GM21825 (cell line): ENCODE measurements at regions not wholly inside any gene's neighbourhood (a gene's known extent, or its start where the extent isn't known, plus 50 kb on each side); places are given as distances from the start of the nearest gene placed in this dataset.

ENCODE experiments used
- ATAC-seq: cut with Tn5 transposase; IDR thresholded peaks from one replicate; pipeline ENCODE4 v1.9.1; 2021; ENCODE audit warnings: mild to moderate bottlenecking, moderate library complexity; ENCODE audit not compliant: unreplicated experiment

GRCh38 chr21:18460979-18461378, 57.4 kb upstream of the TMPRSS15 start:
- no peak for ATAC-seq

GRCh38 chr21:18461743-18462142, 58.2 kb upstream of the TMPRSS15 start:
- no peak for ATAC-seq

GRCh38 chr21:18467715-18468114, 64.1 kb upstream of the TMPRSS15 start:
- ATAC-seq, result no peak

- no peak for ATAC-seq
Observed at GRCh38 chr21:18468790-18469189, 65.2 kb upstream of the TMPRSS15 start.

- ATAC-seq, result no peak
Observed at GRCh38 chr21:18476639-18477038, 73.1 kb upstream of the TMPRSS15 start.

- no peak for ATAC-seq
Observed at GRCh38 chr21:18477043-18477442, 73.5 kb upstream of the TMPRSS15 start.

GRCh38 chr21:18478513-18478912, 74.9 kb upstream of the TMPRSS15 start:
- no peak for ATAC-seq

- no peak for ATAC-seq
Observed at GRCh38 chr21:18488252-18488651, 84.7 kb upstream of the TMPRSS15 start.

GRCh38 chr21:18493422-18493821, 89.8 kb upstream of the TMPRSS15 start:
- ATAC-seq, result no peak

- ATAC-seq, result no peak
Observed at GRCh38 chr21:18495523-18495922, 91.9 kb upstream of the TMPRSS15 start.

GRCh38 chr21:18498431-18498830, 94.8 kb upstream of the TMPRSS15 start:
- no peak for ATAC-seq

- ATAC-seq, result no peak
Observed at GRCh38 chr21:18499761-18500376, 96.3 kb upstream of the TMPRSS15 start.

- ATAC-seq, result no peak
Observed at GRCh38 chr21:18518054-18518481, 114.5 kb upstream of the TMPRSS15 start.

GRCh38 chr21:18521204-18521603, 117.6 kb upstream of the TMPRSS15 start:
- no peak for ATAC-seq

- no peak for ATAC-seq
Observed at GRCh38 chr21:18522181-18522972, 118.8 kb upstream of the TMPRSS15 start.

- no peak for ATAC-seq
Observed at GRCh38 chr21:18524097-18524880, 120.7 kb upstream of the TMPRSS15 start.

GRCh38 chr21:18529254-18529653, 125.7 kb upstream of the TMPRSS15 start:
- ATAC-seq, result no peak

GRCh38 chr21:18542081-18542480, 138.5 kb upstream of the TMPRSS15 start:
- ATAC-seq, result no peak

- ATAC-seq, result no peak
Observed at GRCh38 chr21:18545908-18546307, 142.3 kb upstream of the TMPRSS15 start.

- ATAC-seq, result no peak
Observed at GRCh38 chr21:18547347-18547746, 143.8 kb upstream of the TMPRSS15 start.

GRCh38 chr21:18548249-18548648, 144.7 kb upstream of the TMPRSS15 start:
- no peak for ATAC-seq
